GM13977 (cell line): ENCODE measurements at regions not wholly inside any gene's neighbourhood (a gene's known extent, or its start where the extent isn't known, plus 50 kb on each side); places are given as distances from the start of the nearest gene placed in this dataset.

Experiments
- DNase-seq: peaks from one replicate; pipeline ENCODE4 v3.0.0; 2012; ENCODE audit warnings: low spot score
- in situ Hi-C: fragments of 300-500 bp; cut with MboI; formaldehyde crosslinking; loops from one replicate; pipeline ENCODE4 v1.12.0; 2022; ENCODE audit warnings: low sequenced_read_pairs, low pct_unique_long_range_greater_than_20kb, mixed read lengths, inconsistent platforms; ENCODE audit not compliant: unreplicated experiment
- TF ChIP-seq, protein P1 (sequence below): IDR thresholded peaks from 2 replicates; pipeline ENCODE4 v1.5.1; 2012; ENCODE audit warnings: mild to moderate bottlenecking, control low read depth; ENCODE audit not compliant: insufficient read depth; ENCODE audit errors: extremely low read depth, missing control alignments

DNA sequence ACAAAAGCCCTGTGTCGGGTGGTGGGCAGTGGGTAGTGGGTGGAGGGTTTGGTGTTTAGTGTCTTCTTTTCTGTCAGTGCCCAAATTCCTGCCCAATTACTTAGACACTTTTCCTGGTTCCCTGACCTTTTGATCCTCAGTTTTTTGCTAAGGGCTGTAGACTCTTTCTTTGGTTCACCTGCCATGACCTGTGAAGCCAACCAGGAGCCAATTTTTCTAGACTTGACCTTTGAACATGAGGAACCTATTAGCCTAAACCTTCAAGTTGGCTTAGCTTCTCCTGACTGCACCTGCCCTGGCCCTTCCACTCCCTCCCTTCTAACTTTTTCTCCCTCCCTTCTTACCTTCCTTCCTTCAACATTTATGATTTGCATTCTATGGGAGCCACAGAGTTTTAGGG lies 94.5 kb downstream of the MID1IP1 start:
- no peak for DNase-seq
- in situ Hi-C loops: no loop called here
- TF ChIP-seq, protein P1, sequence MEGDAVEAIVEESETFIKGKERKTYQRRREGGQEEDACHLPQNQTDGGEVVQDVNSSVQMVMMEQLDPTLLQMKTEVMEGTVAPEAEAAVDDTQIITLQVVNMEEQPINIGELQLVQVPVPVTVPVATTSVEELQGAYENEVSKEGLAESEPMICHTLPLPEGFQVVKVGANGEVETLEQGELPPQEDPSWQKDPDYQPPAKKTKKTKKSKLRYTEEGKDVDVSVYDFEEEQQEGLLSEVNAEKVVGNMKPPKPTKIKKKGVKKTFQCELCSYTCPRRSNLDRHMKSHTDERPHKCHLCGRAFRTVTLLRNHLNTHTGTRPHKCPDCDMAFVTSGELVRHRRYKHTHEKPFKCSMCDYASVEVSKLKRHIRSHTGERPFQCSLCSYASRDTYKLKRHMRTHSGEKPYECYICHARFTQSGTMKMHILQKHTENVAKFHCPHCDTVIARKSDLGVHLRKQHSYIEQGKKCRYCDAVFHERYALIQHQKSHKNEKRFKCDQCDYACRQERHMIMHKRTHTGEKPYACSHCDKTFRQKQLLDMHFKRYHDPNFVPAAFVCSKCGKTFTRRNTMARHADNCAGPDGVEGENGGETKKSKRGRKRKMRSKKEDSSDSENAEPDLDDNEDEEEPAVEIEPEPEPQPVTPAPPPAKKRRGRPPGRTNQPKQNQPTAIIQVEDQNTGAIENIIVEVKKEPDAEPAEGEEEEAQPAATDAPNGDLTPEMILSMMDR: no peak

DNA sequence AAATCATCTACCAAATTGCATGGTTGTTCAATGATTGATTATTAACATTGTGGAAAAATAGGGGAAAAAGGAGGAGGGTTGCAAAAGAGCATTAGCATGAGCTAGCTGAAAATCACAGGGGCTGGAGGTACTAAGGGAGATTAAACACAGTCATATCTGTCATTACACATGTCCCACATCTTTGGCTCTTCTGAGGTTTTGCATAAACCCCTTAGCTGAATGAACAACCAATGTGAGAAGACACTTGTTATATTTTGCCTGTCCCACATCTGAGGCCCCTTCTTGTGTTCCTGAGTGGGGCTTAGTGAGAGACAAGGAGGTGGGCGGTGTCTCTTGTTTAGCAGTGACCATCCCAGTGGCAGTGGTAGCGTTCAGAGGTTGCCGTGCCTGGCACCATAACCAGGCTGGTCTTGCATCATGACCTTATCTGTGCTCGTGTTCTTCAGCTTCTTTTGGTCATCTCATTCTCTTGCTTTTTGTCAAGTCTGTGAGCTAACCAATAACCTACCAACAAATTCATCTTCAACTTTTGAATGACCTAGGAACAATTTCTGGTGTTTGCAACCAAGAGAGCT lies 95.6 kb downstream of the MID1IP1 start:
- TF ChIP-seq, protein P1: no peak
- peak; percentile 39 for DNase-seq
- in situ Hi-C loops: no loop called here

DNA sequence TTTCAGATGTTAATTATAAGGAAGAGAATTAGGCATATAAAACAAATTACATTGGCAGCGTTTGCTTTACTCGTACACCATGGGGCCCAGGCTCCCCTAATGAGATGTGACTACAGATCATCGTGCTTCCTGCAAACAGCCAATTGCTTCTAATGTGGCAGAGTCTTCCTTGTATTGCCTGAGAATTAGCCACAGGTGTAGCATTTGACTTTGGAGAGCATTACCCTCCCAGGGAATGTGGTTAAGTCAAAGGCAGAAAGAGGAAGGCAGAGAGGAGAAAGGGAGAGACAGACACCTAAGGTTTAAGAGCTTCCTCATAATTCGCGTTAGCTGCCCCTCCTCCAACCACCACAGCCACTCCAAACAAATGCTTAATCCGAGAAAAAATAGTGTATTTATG lies 97.0 kb downstream of the MID1IP1 start:
- DNase-seq: no peak

DNA sequence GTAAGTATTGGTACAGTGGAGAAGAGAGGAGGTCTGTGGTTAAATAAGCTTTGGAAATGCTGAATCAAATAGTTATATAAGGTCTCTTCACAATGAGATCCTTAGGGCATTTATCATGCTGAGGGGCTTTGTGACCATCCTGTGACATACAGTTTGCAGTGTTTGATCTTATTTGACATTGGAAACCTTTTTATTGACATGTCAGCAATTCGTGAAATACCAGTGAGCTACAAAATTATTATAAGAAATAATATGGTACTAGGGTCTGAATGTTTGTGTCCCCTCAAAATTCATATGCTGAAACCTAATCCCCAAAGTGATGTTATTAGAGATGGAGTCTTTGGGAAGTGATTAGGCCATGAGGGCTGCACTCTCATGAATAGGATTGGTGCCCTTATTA lies 98.4 kb downstream of the MID1IP1 start:
- no peak for DNase-seq
- in situ Hi-C loops: no loop called here
- TF ChIP-seq, protein P1: no peak

More for the DNA sequence above, 97.0 kb downstream of the MID1IP1 start:
- in situ Hi-C loops: no loop called here
- TF ChIP-seq, protein P1: no peak

DNA sequence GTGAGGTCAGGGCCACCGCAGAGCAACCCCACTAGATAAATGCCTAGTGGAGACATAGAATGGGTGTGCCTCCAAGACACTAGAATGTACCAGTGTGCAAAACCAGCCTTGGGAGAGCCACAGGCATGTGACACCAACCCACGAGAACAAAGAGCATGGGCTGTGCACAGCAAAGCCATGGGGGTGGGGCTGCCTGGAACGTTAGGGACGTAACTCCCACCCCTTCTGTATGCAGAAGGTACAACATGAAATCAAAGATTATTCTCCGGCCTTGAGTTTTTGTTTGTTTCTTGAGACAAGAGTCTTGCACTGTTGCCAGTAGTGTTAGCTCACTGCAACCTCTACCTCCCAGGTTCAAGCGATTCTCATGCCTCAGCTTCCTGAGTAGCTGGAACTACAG lies 99.5 kb downstream of the MID1IP1 start:
- TF ChIP-seq, protein P1: no peak
- in situ Hi-C loops: no loop called here
- no peak for DNase-seq

DNA sequence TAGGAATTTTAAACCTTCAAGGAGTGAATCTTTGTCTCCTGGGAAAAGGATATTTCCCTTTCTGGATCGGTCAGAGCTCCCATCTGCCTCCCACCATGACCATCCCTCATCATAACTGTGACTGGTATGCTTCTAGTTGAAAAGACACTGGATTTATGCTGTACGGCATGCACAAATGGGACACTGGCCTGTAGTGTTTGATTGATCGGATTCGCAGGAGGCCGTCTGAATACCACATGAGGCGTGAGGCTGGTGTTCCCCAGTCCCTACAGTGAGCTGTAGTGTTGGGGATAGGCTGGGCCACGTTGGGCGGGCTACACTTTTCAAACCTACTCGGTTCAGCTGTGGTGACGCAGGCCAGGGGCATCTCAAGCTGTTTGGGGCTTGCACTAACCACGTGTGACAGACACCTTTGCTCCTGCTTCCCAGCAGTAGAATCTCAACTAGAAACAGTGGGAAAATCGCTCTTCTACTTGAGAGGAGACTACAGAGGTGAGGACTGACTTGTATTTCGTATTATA lies 101.8 kb downstream of the MID1IP1 start:
- in situ Hi-C loops: no loop called here
- DNase-seq: no peak
- TF ChIP-seq, protein P1: no peak
